CD4-positive, alpha-beta T cell treated with Interleukin-17A for 1 hour (primary cell): ENCODE measurements at regions not wholly inside any gene's neighbourhood (a gene's known extent, or its start where the extent isn't known, plus 50 kb on each side); places are given as distances from the start of the nearest gene placed in this dataset.

ENCODE experiments used
- DNase-seq: peaks from one replicate; pipeline ENCODE4 v3.0.0-alpha.2; 2020

- peak; percentile 37 for DNase-seq
Measured at GRCh38 chr12:90299121-90299520, 590.5 kb upstream of the ATP2B1 start.

- DNase-seq = no peak
Measured at GRCh38 chr12:90298289-90298948, 589.8 kb upstream of the ATP2B1 start.

GRCh38 chr12:90295858-90296257 is 587.2 kb upstream of the ATP2B1 start:
- no peak for DNase-seq

GRCh38 chr12:90292183-90292582 is 583.5 kb upstream of the ATP2B1 start:
- DNase-seq = no peak

GRCh38 chr12:90290980-90291975 is 582.6 kb upstream of the ATP2B1 start:
- DNase-seq = no peak

- DNase-seq = no peak
Measured at GRCh38 chr12:90287585-90287984, 578.9 kb upstream of the ATP2B1 start.

GRCh38 chr12:90281154-90281868 is 572.7 kb upstream of the ATP2B1 start:
- DNase-seq = no peak

GRCh38 chr12:90280564-90281058 is 572.0 kb upstream of the ATP2B1 start:
- DNase-seq = no peak

GRCh38 chr12:90280033-90280432 is 571.4 kb upstream of the ATP2B1 start:
- no peak for DNase-seq

- no peak for DNase-seq
Measured at GRCh38 chr12:90275088-90275487, 566.5 kb upstream of the ATP2B1 start.

GRCh38 chr12:90274407-90274806 is 565.8 kb upstream of the ATP2B1 start:
- DNase-seq = no peak

- no peak for DNase-seq
Measured at GRCh38 chr12:90268574-90268973, 559.9 kb upstream of the ATP2B1 start.

- no peak for DNase-seq
Measured at GRCh38 chr12:90262251-90262650, 553.6 kb upstream of the ATP2B1 start.

GRCh38 chr12:90261283-90261682 is 552.6 kb upstream of the ATP2B1 start:
- DNase-seq = no peak

GRCh38 chr12:90260136-90260535 is 551.5 kb upstream of the ATP2B1 start:
- no peak for DNase-seq

GRCh38 chr12:90257927-90258624 is 549.4 kb upstream of the ATP2B1 start:
- no peak for DNase-seq

GRCh38 chr12:90254796-90255195 is 546.2 kb upstream of the ATP2B1 start:
- DNase-seq = no peak

- peak; percentile 52 for DNase-seq
Measured at GRCh38 chr12:90253674-90254181, 545.1 kb upstream of the ATP2B1 start.

GRCh38 chr12:90253136-90253535 is 544.5 kb upstream of the ATP2B1 start:
- no peak for DNase-seq

GRCh38 chr12:90250766-90251165 is 542.1 kb upstream of the ATP2B1 start:
- DNase-seq = no peak

GRCh38 chr12:90250042-90250441 is 541.4 kb upstream of the ATP2B1 start:
- no peak for DNase-seq

GRCh38 chr12:90246688-90247087 is 538.0 kb upstream of the ATP2B1 start:
- DNase-seq = no peak
